Vagina (tissue), 2 donors: ENCODE measurements at regions not wholly inside any gene's neighbourhood (a gene's known extent, or its start where the extent isn't known, plus 50 kb on each side); places are given as distances from the start of the nearest gene placed in this dataset.

Experiments used
- CTCF ChIP-seq, 3 experiments: fragments of 450-650 bp in 2 of 3; fragments of 200-600 bp in 1 of 3; sonication (generic) in 1 of 3; IDR thresholded peaks; one replicate each; pipeline ENCODE4 v1.5.1; 2017 to 2019; ENCODE audit warnings: antibody characterized with exemption in 3 of 3, mild to moderate bottlenecking in 2 of 3, moderate library complexity in 2 of 3
- POLR2A ChIP-seq, 2 donors: fragments of 450-650 bp; IDR thresholded peaks; one replicate each; pipeline ENCODE4 v1.6.1; 2017; ENCODE audit warnings: antibody characterized with exemption in 2 of 2, mild to moderate bottlenecking in 2 of 2, moderate library complexity in 2 of 2
- POLR2AphosphoS5 ChIP-seq, 2 donors: sonication (generic); formaldehyde crosslinking; IDR thresholded peaks; one replicate each; pipeline ENCODE4 v1.9.0; 2017; ENCODE audit warnings: antibody characterized with exemption in 2 of 2, mild to moderate bottlenecking in 2 of 2, low read depth in 1 of 2; ENCODE audit not compliant: insufficient read depth in 1 of 2

GRCh38 chr11:126113963-126114362 lies 51.3 kb upstream of the CDON start:
- no peak for TF ChIP-seq CTCF (IDR thresholded peaks at IDR 0.05)
- TF ChIP-seq POLR2A (IDR thresholded peaks at IDR 0.05): no peak
- TF ChIP-seq POLR2AphosphoS5 (IDR thresholded peaks at IDR 0.05; ENCODE audit: insufficient read depth in 1 of 2, low read depth in 1 of 2): no peak
